ENCODE measurements at regions not wholly inside any gene's neighbourhood (a gene's known extent, or its start where the extent isn't known, plus 50 kb on each side); places are given as distances from the start of the nearest gene placed in this dataset.
"Not testable (repeated sequence)": the region's sequence is repeated elsewhere in the genome, so short reads cannot be mapped to it uniquely, and the experiment has no call there.

- DNase-seq = no peak
Observed at GRCh38 chrX:130467936-130468335, 66.1 kb downstream of the RBMX2 start.

- no peak for DNase-seq
Observed at GRCh38 chrX:130468395-130468923, 66.7 kb downstream of the RBMX2 start.

GRCh38 chrX:130482871-130483270 is 81.1 kb downstream of the RBMX2 start:
- no peak for DNase-seq

GRCh38 chrX:130485870-130486269 is 84.1 kb downstream of the RBMX2 start:
- DNase-seq = no peak

GRCh38 chrX:130495502-130495901 is 93.7 kb downstream of the RBMX2 start:
- DNase-seq = not testable (repeated sequence)

- no peak for DNase-seq
Observed at GRCh38 chrX:130497531-130497930, 95.7 kb downstream of the RBMX2 start.

- no peak for DNase-seq
Observed at GRCh38 chrX:130498653-130499274, 97.0 kb downstream of the RBMX2 start.

GRCh38 chrX:130502016-130502570 is 100.3 kb downstream of the RBMX2 start:
- DNase-seq = no peak

GRCh38 chrX:130504019-130504418 is 102.2 kb downstream of the RBMX2 start:
- no peak for DNase-seq

- DNase-seq = no peak
Observed at GRCh38 chrX:130507015-130507414, 105.2 kb downstream of the RBMX2 start.

- DNase-seq = not testable (repeated sequence)
Observed at GRCh38 chrX:130512534-130512933, 110.7 kb downstream of the RBMX2 start.

GRCh38 chrX:130516123-130516522 is 114.3 kb downstream of the RBMX2 start:
- no peak for DNase-seq

- DNase-seq = peak; percentile 16
Observed at GRCh38 chrX:130523460-130524394, 121.9 kb downstream of the RBMX2 start.

GRCh38 chrX:130524476-130525194 is 122.8 kb downstream of the RBMX2 start:
- DNase-seq = no peak

- DNase-seq = no peak
Observed at GRCh38 chrX:130529531-130529930, 127.7 kb downstream of the RBMX2 start.

- DNase-seq = no peak
Observed at GRCh38 chrX:130531066-130531465, 129.3 kb downstream of the RBMX2 start.

- DNase-seq = no peak
Observed at GRCh38 chrX:130539721-130540321, 138.0 kb downstream of the RBMX2 start.

GRCh38 chrX:130543603-130544325 is 142.0 kb downstream of the RBMX2 start:
- no peak for DNase-seq

- DNase-seq = no peak
Observed at GRCh38 chrX:130545796-130546195, 144.0 kb downstream of the RBMX2 start.

- not testable (repeated sequence) for DNase-seq
Observed at GRCh38 chrX:130549382-130549781, 147.6 kb downstream of the RBMX2 start.

- no peak for DNase-seq
Observed at GRCh38 chrX:130550351-130550750, 148.6 kb downstream of the RBMX2 start.

All from NCI-H446 treated with DMSO at 0.1 percent for 48 hours (cell line).